Stimulated activated CD4-positive, alpha-beta T cell treated with anti-CD3 and anti-CD28 coated beads, TNF-alpha, amount 100 ng/mL, for 48 hours (primary cell): ENCODE measurements at regions not wholly inside any gene's neighbourhood (a gene's known extent, or its start where the extent isn't known, plus 50 kb on each side); places are given as distances from the start of the nearest gene placed in this dataset.

Source experiments
- DNase-seq, 3 donors: peaks; one replicate each; pipeline ENCODE4 v3.0.0-alpha.2; 2020; ENCODE audit warnings: low read depth in 3 of 3

GRCh38 chr12:24281341-24281740 lies 331.9 kb upstream of the SOX5 start:
- no peak for DNase-seq

- no peak for DNase-seq
These were observed 330.8 kb upstream of the SOX5 start for GRCh38 chr12:24280056-24280842.

GRCh38 chr12:24278832-24279231 lies 329.4 kb upstream of the SOX5 start:
- DNase-seq: no peak

- DNase-seq: no peak
These were observed 321.5 kb upstream of the SOX5 start for GRCh38 chr12:24270965-24271364.

- no peak for DNase-seq
These were observed 321.0 kb upstream of the SOX5 start for GRCh38 chr12:24270464-24270863.

- DNase-seq: no peak
These were observed 319.3 kb upstream of the SOX5 start for GRCh38 chr12:24268663-24269186.

GRCh38 chr12:24266982-24267381 lies 317.5 kb upstream of the SOX5 start:
- DNase-seq: no peak

- no peak for DNase-seq
These were observed 307.2 kb upstream of the SOX5 start for GRCh38 chr12:24256684-24257083.

GRCh38 chr12:24255920-24256665 lies 306.6 kb upstream of the SOX5 start:
- no peak for DNase-seq

GRCh38 chr12:24252602-24253001 lies 303.1 kb upstream of the SOX5 start:
- no peak for DNase-seq

- no peak for DNase-seq
These were observed 297.5 kb upstream of the SOX5 start for GRCh38 chr12:24246934-24247333.

- no peak for DNase-seq
These were observed 296.9 kb upstream of the SOX5 start for GRCh38 chr12:24246376-24246775.

GRCh38 chr12:24244801-24245200 lies 295.3 kb upstream of the SOX5 start:
- DNase-seq: no peak

GRCh38 chr12:24244231-24244630 lies 294.8 kb upstream of the SOX5 start:
- DNase-seq: no peak

- DNase-seq: no peak
These were observed 291.2 kb upstream of the SOX5 start for GRCh38 chr12:24240707-24241106.

GRCh38 chr12:24233519-24234246 lies 284.2 kb upstream of the SOX5 start:
- DNase-seq: no peak

GRCh38 chr12:24232531-24232930 lies 283.1 kb upstream of the SOX5 start:
- DNase-seq: no peak

GRCh38 chr12:24231298-24231697 lies 281.8 kb upstream of the SOX5 start:
- no peak for DNase-seq

- DNase-seq: no peak
These were observed 280.7 kb upstream of the SOX5 start for GRCh38 chr12:24230061-24230701.

- no peak for DNase-seq
These were observed 279.7 kb upstream of the SOX5 start for GRCh38 chr12:24229031-24229700.

GRCh38 chr12:24228371-24228770 lies 278.9 kb upstream of the SOX5 start:
- no peak for DNase-seq
